Endothelial cell (in vitro differentiated cells): ENCODE measurements at regions not wholly inside any gene's neighbourhood (a gene's known extent, or its start where the extent isn't known, plus 50 kb on each side); places are given as distances from the start of the nearest gene placed in this dataset.

ENCODE experiments used
- DNase-seq: peaks from one replicate; pipeline ENCODE4 v3.0.0; 2021; ENCODE audit warnings: low spot score
- H3K27ac Mint-ChIP-seq: one replicate; pipeline ENCODE4 v1.8.0; 2021; ENCODE audit warnings: mixed read lengths, inconsistent platforms; ENCODE audit not compliant: unreplicated experiment
- H3K27me3 Mint-ChIP-seq: one replicate; pipeline ENCODE4 v1.8.0; 2021; ENCODE audit warnings: mild to moderate bottlenecking, moderate library complexity, mixed read lengths, inconsistent platforms; ENCODE audit not compliant: unreplicated experiment
- H3K36me3 Mint-ChIP-seq: one replicate; pipeline ENCODE4 v1.8.0; 2021; ENCODE audit warnings: mild to moderate bottlenecking, low read depth, mixed read lengths, inconsistent platforms; ENCODE audit not compliant: unreplicated experiment
- H3K4me1 Mint-ChIP-seq: one replicate; pipeline ENCODE4 v1.8.0; 2021; ENCODE audit warnings: mild to moderate bottlenecking, mixed read lengths, inconsistent platforms; ENCODE audit not compliant: unreplicated experiment
- H3K4me3 Mint-ChIP-seq: one replicate; pipeline ENCODE4 v1.8.0; 2021; ENCODE audit warnings: mild to moderate bottlenecking, mixed read lengths, inconsistent platforms; ENCODE audit not compliant: unreplicated experiment
- H3K9me3 Mint-ChIP-seq: one replicate; pipeline ENCODE4 v1.8.0; 2021; ENCODE audit warnings: mixed read lengths, inconsistent platforms; ENCODE audit not compliant: unreplicated experiment
- TF ChIP-seq, protein P1 (sequence below): fragments of 200-600 bp; sonication (generic); IDR thresholded peaks from one replicate; pipeline ENCODE4 v1.5.0; 2021; ENCODE audit warnings: antibody characterized with exemption; ENCODE audit not compliant: unreplicated experiment

DNA sequence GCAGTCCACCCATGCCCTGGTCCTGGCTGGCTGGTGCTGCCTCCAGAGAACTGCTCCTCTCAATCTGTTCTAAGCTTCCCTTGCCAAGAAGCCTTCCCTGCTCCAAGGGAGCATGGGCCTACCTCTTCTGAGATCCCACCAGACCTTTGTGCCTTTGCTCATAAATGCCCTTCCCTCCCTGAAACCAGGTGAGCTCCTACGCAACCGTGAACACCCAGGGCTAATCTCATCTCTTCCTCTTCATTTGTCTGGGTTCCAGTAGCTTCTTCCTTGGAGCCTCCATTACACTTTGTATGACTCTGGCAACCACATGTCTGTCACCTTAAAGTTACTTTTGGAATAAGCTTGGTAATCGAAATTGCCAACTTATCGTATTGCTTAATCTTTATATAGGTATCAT is 270.6 kb downstream of the PBX3 start:
- H3K27me3 Mint-ChIP-seq, result no peaks in the 10 kb centered on the region
- no peak overlapping the region for H3K4me3 Mint-ChIP-seq
- TF ChIP-seq, protein P1, sequence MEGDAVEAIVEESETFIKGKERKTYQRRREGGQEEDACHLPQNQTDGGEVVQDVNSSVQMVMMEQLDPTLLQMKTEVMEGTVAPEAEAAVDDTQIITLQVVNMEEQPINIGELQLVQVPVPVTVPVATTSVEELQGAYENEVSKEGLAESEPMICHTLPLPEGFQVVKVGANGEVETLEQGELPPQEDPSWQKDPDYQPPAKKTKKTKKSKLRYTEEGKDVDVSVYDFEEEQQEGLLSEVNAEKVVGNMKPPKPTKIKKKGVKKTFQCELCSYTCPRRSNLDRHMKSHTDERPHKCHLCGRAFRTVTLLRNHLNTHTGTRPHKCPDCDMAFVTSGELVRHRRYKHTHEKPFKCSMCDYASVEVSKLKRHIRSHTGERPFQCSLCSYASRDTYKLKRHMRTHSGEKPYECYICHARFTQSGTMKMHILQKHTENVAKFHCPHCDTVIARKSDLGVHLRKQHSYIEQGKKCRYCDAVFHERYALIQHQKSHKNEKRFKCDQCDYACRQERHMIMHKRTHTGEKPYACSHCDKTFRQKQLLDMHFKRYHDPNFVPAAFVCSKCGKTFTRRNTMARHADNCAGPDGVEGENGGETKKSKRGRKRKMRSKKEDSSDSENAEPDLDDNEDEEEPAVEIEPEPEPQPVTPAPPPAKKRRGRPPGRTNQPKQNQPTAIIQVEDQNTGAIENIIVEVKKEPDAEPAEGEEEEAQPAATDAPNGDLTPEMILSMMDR, result no peak
- no peak overlapping the region for H3K27ac Mint-ChIP-seq
- H3K36me3 Mint-ChIP-seq, result no peaks in the 10 kb centered on the region
- no peaks in the 10 kb centered on the region for H3K9me3 Mint-ChIP-seq
- no peak for DNase-seq
- no peaks in the 10 kb centered on the region for H3K4me1 Mint-ChIP-seq

DNA sequence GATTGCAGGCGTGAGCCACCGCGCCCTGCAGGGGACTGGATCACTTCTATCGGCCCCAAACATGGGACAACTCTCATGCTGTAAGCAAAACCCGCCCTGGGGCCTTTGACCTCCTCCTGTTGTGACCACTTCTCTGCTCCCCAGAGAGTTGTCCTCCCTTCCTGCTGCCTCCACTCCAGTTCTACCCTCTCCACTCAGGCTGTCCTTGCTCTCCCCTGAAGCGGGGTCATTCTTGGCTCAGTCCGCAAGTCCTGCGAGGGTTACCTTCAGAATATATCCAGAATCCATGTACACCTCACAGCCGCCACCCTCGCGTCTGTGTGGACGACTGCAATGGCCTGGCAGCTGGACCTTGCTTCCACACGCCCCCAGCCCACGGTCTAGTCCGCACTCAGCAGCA is 273.7 kb downstream of the PBX3 start:
- Mint-ChIP-seq H3K4me1 (no peaks in the 10 kb centered on the region), H3K4me3 (no peak overlapping the region), H3K27me3 (no peaks in the 10 kb centered on the region), H3K27ac (no peak overlapping the region), H3K9me3 (no peaks in the 10 kb centered on the region), H3K36me3 (no peaks in the 10 kb centered on the region)
- TF ChIP-seq, protein P1, result no peak
- DNase-seq, result no peak

DNA sequence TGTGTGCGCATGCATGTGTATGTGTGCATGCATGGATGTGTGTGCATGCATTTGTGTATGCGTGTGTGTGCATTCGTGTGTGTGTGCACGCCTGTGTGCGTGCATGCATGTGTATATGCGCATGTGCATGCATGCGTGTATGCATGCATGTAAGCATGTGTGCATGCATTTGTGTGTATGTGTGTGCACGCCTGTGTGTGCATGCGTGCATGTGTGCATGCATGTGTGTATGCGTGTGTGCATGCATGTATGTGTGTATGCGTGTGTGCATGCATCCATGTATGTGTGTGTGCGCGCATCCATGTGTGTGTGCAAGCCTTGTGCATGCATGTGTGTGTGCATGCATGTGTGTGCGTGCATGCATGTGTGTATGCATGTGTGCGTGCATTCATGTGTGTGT is 276.8 kb downstream of the PBX3 start:
- no peak overlapping the region for H3K4me3 Mint-ChIP-seq
- no peaks in the 10 kb centered on the region for H3K4me1 Mint-ChIP-seq
- TF ChIP-seq, protein P1, result no peak
- no peaks in the 10 kb centered on the region for H3K9me3 Mint-ChIP-seq
- no peaks in the 10 kb centered on the region for H3K36me3 Mint-ChIP-seq
- no peak for DNase-seq
- H3K27me3 Mint-ChIP-seq, result no peaks in the 10 kb centered on the region
- H3K27ac Mint-ChIP-seq, result no peak overlapping the region

DNA sequence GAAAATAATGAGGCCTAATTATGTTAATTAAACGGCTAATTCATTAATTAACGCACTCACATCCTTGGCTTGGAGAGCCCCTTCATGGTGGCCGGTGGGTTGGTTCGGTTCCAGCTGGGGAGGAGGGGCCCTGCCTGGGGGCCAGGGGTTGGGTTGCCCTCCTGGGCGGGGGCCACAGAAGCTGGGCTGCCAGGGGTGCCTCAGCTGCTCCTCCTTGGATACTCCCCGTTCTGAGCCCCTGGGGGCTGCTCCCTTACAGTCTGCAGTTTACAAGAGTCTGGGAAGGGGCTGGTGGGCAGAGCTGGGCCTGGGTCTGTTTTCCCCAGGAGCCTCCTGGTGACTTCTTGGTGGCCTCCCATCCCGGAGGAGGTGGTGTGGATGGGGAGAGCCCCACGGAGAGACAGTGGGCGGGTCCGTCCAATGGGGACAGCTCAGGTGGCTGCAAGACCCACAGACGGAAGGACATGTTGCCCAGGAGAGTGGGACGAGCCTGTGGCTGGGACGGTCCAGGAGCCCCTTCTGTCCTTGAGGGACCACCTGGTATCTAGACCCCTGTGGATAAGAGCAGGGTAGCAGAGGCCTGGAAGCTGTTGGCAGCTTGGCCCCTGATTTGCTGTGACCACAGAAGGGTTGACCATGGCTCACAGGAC is 277.5 kb downstream of the PBX3 start:
- Mint-ChIP-seq H3K36me3 (no peaks in the 10 kb centered on the region), H3K27me3 (no peaks in the 10 kb centered on the region), H3K9me3 (no peaks in the 10 kb centered on the region), H3K4me1 (no peaks in the 10 kb centered on the region), H3K4me3 (no peak overlapping the region), H3K27ac (no peak overlapping the region)
- DNase-seq, result no peak
- TF ChIP-seq, protein P1, result no peak

DNA sequence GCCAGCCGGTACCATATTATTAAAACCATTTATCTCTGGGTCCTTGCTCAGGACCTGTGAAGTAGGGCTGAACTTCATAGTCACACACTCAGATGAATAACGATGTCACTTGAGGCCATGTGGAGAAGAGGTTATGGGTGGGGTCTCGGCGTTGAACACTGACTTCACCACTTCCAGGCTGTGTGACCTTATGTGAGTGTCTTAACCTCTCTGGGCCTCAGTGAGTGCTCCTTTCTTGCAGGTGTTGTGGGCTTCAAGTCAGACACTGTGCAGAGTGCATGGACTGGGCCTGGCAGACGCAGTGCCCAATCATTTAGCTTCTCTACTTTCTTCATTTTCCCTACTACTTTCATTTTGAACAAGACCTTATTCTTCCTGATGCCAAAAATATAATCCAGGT is 278.8 kb downstream of the PBX3 start:
- Mint-ChIP-seq H3K4me1 (no peaks in the 10 kb centered on the region), H3K27ac (no peak overlapping the region), H3K4me3 (no peak overlapping the region), H3K36me3 (no peaks in the 10 kb centered on the region), H3K27me3 (peaks cover 2% of the 10 kb centered on the region), H3K9me3 (no peaks in the 10 kb centered on the region)
- DNase-seq, result no peak
- TF ChIP-seq, protein P1, result no peak
